HepG2 (cell line): ENCODE measurements at regions not wholly inside any gene's neighbourhood (a gene's known extent, or its start where the extent isn't known, plus 50 kb on each side); places are given as distances from the start of the nearest gene placed in this dataset.

ENCODE experiments used
- ATAC-seq: fragments of 200-7000 bp; cut with Tn5 transposase; 3 replicates; pipeline ENCODE4 v1.9.1; 2020; ENCODE audit warnings: mild to moderate bottlenecking, moderate library complexity
- BruUV-seq: library from RNA; stranded (reverse); fragments of 400-500 nt; replicated peaks from 2 replicates; lab custom pipeline; 2021; lab: Mats Ljungman, UMichigan
- CTCF ChIA-PET: fragments of 300-600 bp; formaldehyde crosslinking; extraction: SDS; loops from one replicate; lab custom pipeline; 2021; ENCODE audit warnings: low total read pairs, inconsistent platforms, low intra/inter-chr PET ratio; lab: Yijun Ruan, JAX
- POLR2A ChIA-PET: fragments of 350-600 bp; sonication (Branson Sonifier 250); formaldehyde crosslinking; loops from one replicate; lab custom pipeline; 2020; ENCODE audit warnings: antibody characterized with exemption, inconsistent platforms; lab: Yijun Ruan, JAX
- DNase-seq: peaks from one replicate; pipeline ENCODE4 v3.0.0-alpha.2; 2015; ENCODE audit warnings: low spot score
- FAIRE-seq: peaks from 3 replicates; lab custom pipeline; 2011; peaks lifted over from hg19 to GRCh38; lab: Jason Lieb, UNC
- H2AFZ ChIP-seq: one replicate; pipeline ENCODE4 v1.6.1; 2011; ENCODE audit warnings: low read length, inconsistent platforms
- H3K27ac ChIP-seq: fragments of 300-600 bp; 3 replicates; pipeline ENCODE4 v1.8.0; 2011; ENCODE audit warnings: mixed run types, mild to moderate bottlenecking, mixed read lengths, low read length, inconsistent platforms; ENCODE audit not compliant: insufficient read depth; ENCODE audit errors: extremely low read length
- H3K27me3 ChIP-seq, 2 experiments: fragments of 200-600 bp in 1 of 2; 2 replicates in 1 of 2; 3 replicates in 1 of 2; pipeline versions ENCODE4 v1.6.0 to v1.8.0; 2011; ENCODE audit warnings: low read length in 2 of 2, mild to moderate bottlenecking in 2 of 2, moderate library complexity in 2 of 2, inconsistent platforms in 1 of 2; ENCODE audit not compliant: insufficient read depth in 2 of 2, control insufficient read depth in 1 of 2
- H3K36me3 ChIP-seq, 2 experiments: fragments of 200-600 bp in 1 of 2; replicated peaks in 1 of 2; 2 replicates in 1 of 2; 3 replicates in 1 of 2; pipeline versions ENCODE4 v1.5.1 to v1.8.0; 2011; ENCODE audit warnings: low read length in 2 of 2, inconsistent platforms in 1 of 2; ENCODE audit not compliant: insufficient read depth in 2 of 2, control insufficient read depth in 1 of 2
- H3K4me1 ChIP-seq: 2 replicates; pipeline ENCODE4 v1.5.1; 2012; ENCODE audit warnings: low read length, inconsistent platforms; ENCODE audit not compliant: insufficient read depth
- H3K4me2 ChIP-seq: 2 replicates; pipeline ENCODE4 v1.6.0; 2011; ENCODE audit warnings: low read depth, low read length, inconsistent platforms
- H3K4me3 ChIP-seq, 3 experiments: fragments of 200-600 bp in 1 of 3; sonication (generic), shearing (Covaris generic) in 1 of 3; replicated peaks in 1 of 3; 2 replicates each; pipeline ENCODE4 v1.5.1; 2011 to 2016; ENCODE audit warnings: low read length in 3 of 3, inconsistent platforms in 2 of 3, low read depth in 2 of 3, mild to moderate bottlenecking in 2 of 3, control low read depth in 1 of 3, mixed read lengths in 1 of 3; ENCODE audit not compliant: insufficient read depth in 1 of 3
- H3K79me2 ChIP-seq: one replicate; pipeline ENCODE4 v1.6.1; 2011; ENCODE audit warnings: low read length, inconsistent platforms; ENCODE audit not compliant: insufficient read depth
- H3K9ac ChIP-seq: 2 replicates; pipeline ENCODE4 v1.6.0; 2011; ENCODE audit warnings: mild to moderate bottlenecking, low read depth, low read length, inconsistent platforms; ENCODE audit not compliant: insufficient read depth
- H3K9me3 ChIP-seq: 2 replicates; pipeline ENCODE4 v1.5.1; 2012; ENCODE audit warnings: mild to moderate bottlenecking, low read length
- H4K20me1 ChIP-seq: 2 replicates; pipeline ENCODE4 v1.6.0; 2011; ENCODE audit warnings: inconsistent platforms, mild to moderate bottlenecking, low read length, moderate library complexity; ENCODE audit not compliant: insufficient read depth
- FOSL1 ChIP-seq: sonication (generic); formaldehyde crosslinking; IDR thresholded peaks from 2 replicates; pipeline ENCODE4 v1.9.0; 2021; ENCODE audit warnings: missing genetic modification reagents, borderline replicate concordance
- GPBP1L1 ChIP-seq: sonication (generic); formaldehyde crosslinking; IDR thresholded peaks from 2 replicates; pipeline ENCODE4 v1.5.0; 2020; ENCODE audit warnings: mild to moderate bottlenecking, missing genetic modification reagents
- ISL2 ChIP-seq: sonication (generic); formaldehyde crosslinking; IDR thresholded peaks from 2 replicates; pipeline ENCODE4 v1.5.0; 2020; ENCODE audit warnings: missing genetic modification reagents
- KDM1A ChIP-seq: IDR thresholded peaks from 2 replicates; pipeline ENCODE4 v1.6.1; 2016; ENCODE audit warnings: missing compliant biosample characterization
- KLF6 ChIP-seq: IDR thresholded peaks from 2 replicates; pipeline ENCODE4 v1.8.0; 2016; ENCODE audit warnings: missing biosample characterization, missing genetic modification reagents
- MIER2 ChIP-seq: IDR thresholded peaks from 2 replicates; pipeline ENCODE4 v1.6.1; 2016; ENCODE audit warnings: missing biosample characterization, missing genetic modification reagents
- MXD4 ChIP-seq: IDR thresholded peaks from 2 replicates; pipeline ENCODE4 v1.6.1; 2016; ENCODE audit warnings: mild to moderate bottlenecking, missing biosample characterization, missing genetic modification reagents
- PRDM4 ChIP-seq: sonication (generic); formaldehyde crosslinking; IDR thresholded peaks from 2 replicates; pipeline ENCODE4 v1.9.0; 2021; ENCODE audit warnings: missing genetic modification reagents, borderline replicate concordance
- RFX3 ChIP-seq: IDR thresholded peaks from 2 replicates; pipeline ENCODE4 v1.6.1; 2016; ENCODE audit warnings: missing biosample characterization, missing genetic modification reagents
- ZBTB20 ChIP-seq: sonication (generic); formaldehyde crosslinking; IDR thresholded peaks from 2 replicates; pipeline ENCODE4 v1.8.1; 2023; ENCODE audit warnings: missing genetic modification reagents, low read depth, mild to moderate bottlenecking, borderline replicate concordance
- ZMAT5 ChIP-seq: sonication (generic); formaldehyde crosslinking; IDR thresholded peaks from 2 replicates; pipeline ENCODE4 v1.5.0; 2020; ENCODE audit warnings: mild to moderate bottlenecking, low read depth, missing genetic modification reagents, borderline replicate concordance
- ZNF362 ChIP-seq: sonication (generic); formaldehyde crosslinking; IDR thresholded peaks from 2 replicates; pipeline ENCODE4 v1.4.0; 2020; ENCODE audit warnings: missing genetic modification reagents, mild to moderate bottlenecking, borderline replicate concordance
- ZNF382 ChIP-seq: sonication (generic); formaldehyde crosslinking; IDR thresholded peaks from 2 replicates; pipeline ENCODE4 v1.5.0; 2020; ENCODE audit warnings: missing genetic modification reagents, mild to moderate bottlenecking, borderline replicate concordance
- ZNF564 ChIP-seq: sonication (generic); formaldehyde crosslinking; IDR thresholded peaks from 2 replicates; pipeline ENCODE4 v1.8.1; 2023; ENCODE audit warnings: mild to moderate bottlenecking, missing genetic modification reagents
- ZNF709 ChIP-seq: sonication (generic); formaldehyde crosslinking; IDR thresholded peaks from 2 replicates; pipeline ENCODE4 v1.5.0; 2020; ENCODE audit warnings: mild to moderate bottlenecking, missing genetic modification reagents
- WGBS: methylation state at CpG from one replicate; pipeline ENCODE4 v1.1.6; 2017; ENCODE audit warnings: low lambda C conversion rate; 5-methylcytosine and 5-hydroxymethylcytosine counted together
- in situ Hi-C: cut with HindIII; loops from 2 replicates; pipeline ENCODE4 v1.10.0; 2017; ENCODE audit warnings: low pct_unique_long_range_greater_than_20kb; ENCODE audit not compliant: extremely low pct_ligation_motif_present
- intact Hi-C: fragments of 100-400 bp; cut with micrococcal nuclease; formaldehyde crosslinking; loops from one replicate; pipeline ENCODE4 v1.10.0; 2022; ENCODE audit not compliant: unreplicated experiment
- TF ChIP-seq, protein P1 (sequence below): sonication (generic); formaldehyde crosslinking; IDR thresholded peaks from 2 replicates; pipeline ENCODE4 v1.5.0; 2020; ENCODE audit warnings: missing genetic modification reagents, mild to moderate bottlenecking, borderline replicate concordance

DNA sequence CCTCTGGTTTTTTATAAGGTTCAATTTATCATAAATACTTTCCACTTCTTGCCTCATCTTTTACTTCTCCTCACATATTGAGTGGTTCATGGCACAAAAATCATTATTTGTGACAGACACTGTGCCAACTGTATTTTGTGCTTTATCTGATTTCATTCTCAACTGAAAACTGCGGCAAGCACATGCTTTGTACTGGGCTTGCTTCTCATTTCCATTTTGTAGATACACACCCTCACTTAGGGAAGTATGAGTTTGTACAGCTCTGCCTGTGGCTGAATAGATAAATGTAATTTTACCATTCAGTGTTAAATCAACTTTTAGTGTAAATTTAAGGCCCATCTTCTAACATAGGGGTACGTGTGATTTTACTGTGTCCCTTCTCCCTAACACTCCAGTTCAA is 83.6 kb downstream of the ANXA2R start (continued):
- TF ChIP-seq PRDM4 (CRISPR knock-in tag) (no peak), GPBP1L1 (CRISPR knock-in tag) (no peak), ZBTB20 (CRISPR knock-in tag) (no peak)
- TF ChIP-seq, protein P1, sequence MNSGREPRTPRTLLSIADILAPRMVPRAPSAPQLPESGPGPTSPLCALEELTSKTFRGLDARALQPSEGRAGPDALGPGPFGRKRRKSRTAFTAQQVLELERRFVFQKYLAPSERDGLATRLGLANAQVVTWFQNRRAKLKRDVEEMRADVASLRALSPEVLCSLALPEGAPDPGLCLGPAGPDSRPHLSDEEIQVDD (CRISPR knock-in tag): no peak
- TF ChIP-seq, all 625 proteins: peak for 0

GRCh38 chr5:42953041-42953440 is 87.1 kb downstream of the ANXA2R start:
- Histone ChIP-seq H3K4me1 (no peaks in the 10 kb centered on the region), H3K27ac (no peak overlapping the region), H2AFZ (no peak overlapping the region), H3K79me2 (no peaks in the 10 kb centered on the region), H3K27me3 (peaks cover 3 to 7% of the 10 kb centered on the region in 2 experiments; a peak in 4 of 5 replicates), H3K36me3 (no peaks in the 10 kb centered on the region), H3K4me3 (no peak overlapping the region), H4K20me1 (no peaks in the 10 kb centered on the region), H3K4me2 (no peak overlapping the region), H3K9ac (no peak overlapping the region), H3K9me3 (no peaks in the 10 kb centered on the region)
- FAIRE-seq: no peak
- ChIA-PET CTCF (no interaction called here), POLR2A (no interaction called here)
- intact Hi-C loops: no loop called here
- DNase-seq: no peak
- 59% methylated on average over 10 of the region's 15 CpGs for WGBS
- BruUV-seq: no TSS peak
- in situ Hi-C loops: no loop called here
- ATAC-seq: no peak
- TF ChIP-seq ZNF709 (CRISPR knock-in tag) (no peak), ZNF362 (CRISPR knock-in tag) (no peak), RFX3 (CRISPR knock-in tag) (no peak), ZNF382 (CRISPR knock-in tag) (no peak), MIER2 (no peak), KLF6 (CRISPR knock-in tag) (no peak), MXD4 (CRISPR knock-in tag) (no peak), ZNF564 (no peak), KDM1A (CRISPR knock-in tag) (no peak), ISL2 (CRISPR knock-in tag) (no peak), FOSL1 (CRISPR knock-in tag) (no peak), ZMAT5 (CRISPR knock-in tag) (no peak)
